A673 (cell line): ENCODE measurements at regions not wholly inside any gene's neighbourhood (a gene's known extent, or its start where the extent isn't known, plus 50 kb on each side); places are given as distances from the start of the nearest gene placed in this dataset.

Source experiments
- EZH2 ChIP-seq: fragments of 200-600 bp; sonication (generic); IDR thresholded peaks from 2 replicates; pipeline ENCODE4 v1.6.1; 2017; ENCODE audit warnings: borderline replicate concordance, low read depth, mild to moderate bottlenecking, mixed read lengths, antibody characterized with exemption, low read length; ENCODE audit not compliant: poor library complexity, severe bottlenecking
- TF ChIP-seq, protein P1 (sequence below): fragments of 300-800, 200-600 bp; sonication (generic); conservative IDR thresholded peaks from 2 replicates; pipeline ENCODE4 v1.5.1; 2017; ENCODE audit warnings: low read depth, mild to moderate bottlenecking, antibody characterized with exemption, low read length, moderate library complexity, mixed read lengths

DNA sequence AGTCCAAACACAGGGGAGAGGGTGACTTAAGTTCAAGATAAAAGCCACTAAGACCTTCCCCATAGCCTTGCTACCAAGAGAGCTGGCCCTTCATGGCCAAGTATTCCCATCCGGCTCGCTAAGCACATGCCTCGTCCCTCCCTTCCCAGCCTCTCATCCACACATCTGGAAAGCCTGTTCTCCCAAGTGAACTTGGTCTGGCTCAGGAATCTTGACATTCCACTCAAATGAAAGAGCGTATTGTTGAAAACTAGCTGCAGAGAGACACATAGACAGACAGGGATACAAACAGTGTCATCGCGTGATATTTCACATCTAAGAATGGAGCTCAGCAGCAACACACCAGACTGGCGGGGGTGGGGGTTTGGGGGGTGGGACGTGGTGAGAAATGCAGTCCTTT, 182.8 kb upstream of the FOXQ1 start:
- TF ChIP-seq, protein P1, sequence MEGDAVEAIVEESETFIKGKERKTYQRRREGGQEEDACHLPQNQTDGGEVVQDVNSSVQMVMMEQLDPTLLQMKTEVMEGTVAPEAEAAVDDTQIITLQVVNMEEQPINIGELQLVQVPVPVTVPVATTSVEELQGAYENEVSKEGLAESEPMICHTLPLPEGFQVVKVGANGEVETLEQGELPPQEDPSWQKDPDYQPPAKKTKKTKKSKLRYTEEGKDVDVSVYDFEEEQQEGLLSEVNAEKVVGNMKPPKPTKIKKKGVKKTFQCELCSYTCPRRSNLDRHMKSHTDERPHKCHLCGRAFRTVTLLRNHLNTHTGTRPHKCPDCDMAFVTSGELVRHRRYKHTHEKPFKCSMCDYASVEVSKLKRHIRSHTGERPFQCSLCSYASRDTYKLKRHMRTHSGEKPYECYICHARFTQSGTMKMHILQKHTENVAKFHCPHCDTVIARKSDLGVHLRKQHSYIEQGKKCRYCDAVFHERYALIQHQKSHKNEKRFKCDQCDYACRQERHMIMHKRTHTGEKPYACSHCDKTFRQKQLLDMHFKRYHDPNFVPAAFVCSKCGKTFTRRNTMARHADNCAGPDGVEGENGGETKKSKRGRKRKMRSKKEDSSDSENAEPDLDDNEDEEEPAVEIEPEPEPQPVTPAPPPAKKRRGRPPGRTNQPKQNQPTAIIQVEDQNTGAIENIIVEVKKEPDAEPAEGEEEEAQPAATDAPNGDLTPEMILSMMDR = no peak
- TF ChIP-seq EZH2 = no peak
